ENCODE measurements at regions not wholly inside any gene's neighbourhood (a gene's known extent, or its start where the extent isn't known, plus 50 kb on each side); places are given as distances from the start of the nearest gene placed in this dataset.

- TF ChIP-seq EP300 (conservative IDR thresholded peaks at IDR 0.05; ENCODE audit: poor library complexity, severe bottlenecking): no peak
- no peak for TF ChIP-seq SMC3 (conservative IDR thresholded peaks at IDR 0.05; ENCODE audit: poor library complexity)
- TF ChIP-seq EZH2 (IDR thresholded peaks at IDR 0.05; ENCODE audit: borderline replicate concordance, insufficient read depth, low read length, poor library complexity, severe bottlenecking): no peak
- TF ChIP-seq MXI1 (conservative IDR thresholded peaks at IDR 0.05; ENCODE audit: poor library complexity, severe bottlenecking): no peak
- TF ChIP-seq TAF1 (IDR thresholded peaks at IDR 0.05; ENCODE audit: low read depth): no peak
- no peak for TF ChIP-seq CTCF (IDR thresholded peaks at IDR 0.05; ENCODE audit: poor library complexity, severe bottlenecking)
- no peak for TF ChIP-seq POLR2AphosphoS5 (IDR thresholded peaks at IDR 0.05)
- no peak for TF ChIP-seq REST (IDR thresholded peaks at IDR 0.05; ENCODE audit: borderline replicate concordance)
- no peak for TF ChIP-seq RAD21 (conservative IDR thresholded peaks at IDR 0.05)
- no peak overlapping the region for H3K27ac ChIP-seq (ENCODE audit: low read length)
- no peaks in the 10 kb centered on the region for H3K27me3 ChIP-seq (ENCODE audit: insufficient read depth, low read depth, low read length)
- no peak overlapping the region for H3K9ac ChIP-seq (ENCODE audit: low read length)
- H3K9me3 ChIP-seq (ENCODE audit: low read length): no peaks in the 10 kb centered on the region
- no peaks in the 10 kb centered on the region for H4K20me1 ChIP-seq (ENCODE audit: insufficient read depth)
- H3K9me2 ChIP-seq (ENCODE audit: insufficient read depth, low read length): no peaks in the 10 kb centered on the region
- H3K4me2 ChIP-seq (ENCODE audit: low read length): no peak overlapping the region
- no peaks in the 10 kb centered on the region for H3K36me3 ChIP-seq (ENCODE audit: insufficient read depth, low read length)
- no peak overlapping the region for H3K4me3 ChIP-seq (ENCODE audit: low read length)
- no peaks in the 10 kb centered on the region for H3K79me2 ChIP-seq (replicated peaks; ENCODE audit: insufficient read depth, low read length)
- no peak overlapping the region for H2AFZ ChIP-seq (ENCODE audit: low read depth, low read length)
- no peaks in the 10 kb centered on the region for H3F3A ChIP-seq (ENCODE audit: insufficient read depth, low read length, poor library complexity, severe bottlenecking)
Observed at GRCh38 chr16:63539276-63539675, 1503.0 kb upstream of the CDH8 start.

- Histone ChIP-seq H3K9me3 (ENCODE audit: low read length) (peaks cover 6% of the 10 kb centered on the region), H3K4me3 (ENCODE audit: low read length) (no peak overlapping the region), H3F3A (ENCODE audit: insufficient read depth, low read length, poor library complexity, severe bottlenecking) (no peaks in the 10 kb centered on the region), H3K27me3 (ENCODE audit: insufficient read depth, low read depth, low read length) (no peaks in the 10 kb centered on the region), H2AFZ (ENCODE audit: low read depth, low read length) (no peak overlapping the region), H3K9ac (ENCODE audit: low read length) (no peak overlapping the region), H3K4me2 (ENCODE audit: low read length) (no peak overlapping the region), H3K79me2 (replicated peaks; ENCODE audit: insufficient read depth, low read length) (no peaks in the 10 kb centered on the region), H3K9me2 (ENCODE audit: insufficient read depth, low read length) (no peaks in the 10 kb centered on the region), H3K36me3 (ENCODE audit: insufficient read depth, low read length) (no peaks in the 10 kb centered on the region), H3K27ac (ENCODE audit: low read length) (no peak overlapping the region), H4K20me1 (ENCODE audit: insufficient read depth) (no peaks in the 10 kb centered on the region)
- TF ChIP-seq EP300 (conservative IDR thresholded peaks at IDR 0.05; ENCODE audit: poor library complexity, severe bottlenecking) (no peak), CTCF (IDR thresholded peaks at IDR 0.05; ENCODE audit: poor library complexity, severe bottlenecking) (no peak), POLR2AphosphoS5 (IDR thresholded peaks at IDR 0.05) (no peak), RAD21 (conservative IDR thresholded peaks at IDR 0.05) (no peak), REST (IDR thresholded peaks at IDR 0.05; ENCODE audit: borderline replicate concordance) (no peak), TAF1 (IDR thresholded peaks at IDR 0.05; ENCODE audit: low read depth) (no peak), EZH2 (IDR thresholded peaks at IDR 0.05; ENCODE audit: borderline replicate concordance, insufficient read depth, low read length, poor library complexity, severe bottlenecking) (no peak), SMC3 (conservative IDR thresholded peaks at IDR 0.05; ENCODE audit: poor library complexity) (no peak), MXI1 (conservative IDR thresholded peaks at IDR 0.05; ENCODE audit: poor library complexity, severe bottlenecking) (no peak)
Observed at GRCh38 chr16:63530974-63531373, 1494.7 kb upstream of the CDH8 start.
